Adrenal gland (tissue), 9 donors: ENCODE measurements at regions not wholly inside any gene's neighbourhood (a gene's known extent, or its start where the extent isn't known, plus 50 kb on each side); places are given as distances from the start of the nearest gene placed in this dataset.

Source experiments
- DNase-seq, 7 donors: peaks; one replicate each; pipeline ENCODE4 v3.0.0-alpha.2; 2019 to 2020
- H3K27ac ChIP-seq, 5 donors: fragments of 200-600 bp; sonication (generic) in 4 of 5; 1 replicate in 3 of 5; 2 replicates in 2 of 5; pipeline versions ENCODE4 v1.5.1 to v1.8.0; 2016 to 2020; ENCODE audit warnings: mild to moderate bottlenecking in 1 of 5
- H3K27me3 ChIP-seq: fragments of 200-600 bp; 2 replicates; pipeline ENCODE4 v1.8.0; 2021
- H3K36me3 ChIP-seq, 2 donors: fragments of 200-600 bp; replicated peaks in 1 of 2; 1 replicate in 1 of 2; 2 replicates in 1 of 2; pipeline versions ENCODE4 v1.5.1 to v1.8.0; 2018 to 2022
- H3K4me1 ChIP-seq, 2 donors: fragments of 200-600 bp; replicated peaks in 1 of 2; 1 replicate in 1 of 2; 2 replicates in 1 of 2; pipeline versions ENCODE4 v1.5.1 to v1.8.0; 2018 to 2021
- H3K4me3 ChIP-seq, 4 donors: fragments of 200-600 bp; sonication (generic) in 3 of 4; one replicate each; pipeline ENCODE4 v1.5.1; 2016 to 2018
- H3K9me3 ChIP-seq, 3 donors: fragments of 200-600 bp; sonication (generic) in 1 of 3; replicated peaks in 1 of 3; 1 replicate in 2 of 3; 2 replicates in 1 of 3; pipeline versions ENCODE4 v1.5.1 to v1.8.0; 2016 to 2021
- CTCF ChIP-seq, 6 experiments: fragments of 450-650 bp in 4 of 6; fragments of 200-600 bp in 2 of 6; sonication (generic) in 1 of 6; IDR thresholded peaks; 1 replicate in 5 of 6; 2 replicates in 1 of 6; pipeline versions ENCODE4 v1.5.1 to v1.8.0; 2016 to 2021; ENCODE audit warnings: antibody characterized with exemption in 6 of 6, mild to moderate bottlenecking in 2 of 6, moderate library complexity in 1 of 6
- POLR2A ChIP-seq, 2 donors: fragments of 450-650 bp; IDR thresholded peaks; one replicate each; pipeline ENCODE4 v1.6.1; 2017; ENCODE audit warnings: antibody characterized with exemption in 2 of 2, mild to moderate bottlenecking in 2 of 2, moderate library complexity in 1 of 2
- WGBS, 4 donors: extraction: QIAGEN DNeasy Blood & Tissue Kit in 2 of 4; methylation state at CpG; one replicate each; pipeline versions ENCODE4 v1.1.5 to v1.1.7; 2013 to 2017; 5-methylcytosine and 5-hydroxymethylcytosine counted together
- intact Hi-C, 2 donors: fragments of 100-400 bp; cut with DNase I; formaldehyde crosslinking; loops; one replicate each; pipeline versions ENCODE4 v1.14.1 to v1.15.0; 2022 to 2023
- donor health status: healthy with polysubstance abuse.
- donor health status: Bipolar disorder and iron deficiency.
- donor health status: DM: yes; HTN: yes; CAD: no.
- donor health status: DM: no; HTN: no; CAD: no.
- donor health status: DM: no; HTN: no; CAD: no.

- Histone ChIP-seq H3K9me3 (no peaks in the 10 kb centered on the region), H3K36me3 (no peaks in the 10 kb centered on the region), H3K27me3 (no peaks in the 10 kb centered on the region), H3K4me1 (peaks cover 0 to 18% of the 10 kb centered on the region in 2 donors), H3K4me3 (no peak overlapping the region), H3K27ac (no peak overlapping the region)
- TF ChIP-seq CTCF (IDR thresholded peaks at IDR 0.05) (no peak), POLR2A (IDR thresholded peaks at IDR 0.05) (no peak)
- intact Hi-C loops = no loop called here
- no peak for DNase-seq
- WGBS, 4 donors = 93 to 97% (median 95%) methylated on average over 7 of the region's 7 CpGs
Observed at GRCh38 chr14:100396266-100396795, 73.2 kb downstream of the SLC25A47 start.

GRCh38 chr14:100397005-100397404, 73.9 kb downstream of the SLC25A47 start:
- H3K4me1 ChIP-seq = peaks cover 0 to 17% of the 10 kb centered on the region in 2 donors
- WGBS, 4 donors = 77 to 89% (median 85%) methylated on average over 8 of the region's 8 CpGs
- DNase-seq = no peak
- no peaks in the 10 kb centered on the region for H3K9me3 ChIP-seq
- no peak overlapping the region for H3K4me3 ChIP-seq
- no peak for TF ChIP-seq CTCF (IDR thresholded peaks at IDR 0.05)
- H3K36me3 ChIP-seq = no peaks in the 10 kb centered on the region
- no peak overlapping the region for H3K27ac ChIP-seq
- intact Hi-C loops = no loop called here
- H3K27me3 ChIP-seq = no peaks in the 10 kb centered on the region

GRCh38 chr14:100398044-100398443, 74.9 kb downstream of the SLC25A47 start:
- TF ChIP-seq CTCF (IDR thresholded peaks at IDR 0.05) = no peak
- TF ChIP-seq POLR2A (IDR thresholded peaks at IDR 0.05) = no peak
- 87 to 93% (median 93%) methylated on average over 6 of the region's 6 CpGs for WGBS, 4 donors
- intact Hi-C loops = no loop called here
- DNase-seq = no peak
- Histone ChIP-seq H3K9me3 (no peaks in the 10 kb centered on the region), H3K27ac (no peak overlapping the region), H3K27me3 (no peaks in the 10 kb centered on the region), H3K4me1 (peaks cover 0 to 23% of the 10 kb centered on the region in 2 donors), H3K36me3 (no peaks in the 10 kb centered on the region), H3K4me3 (no peak overlapping the region)

- peak in 1 of 7 donors; percentile 73 for DNase-seq
- no peak overlapping the region for H3K4me3 ChIP-seq
- intact Hi-C loops = no loop called here
- H3K36me3 ChIP-seq = no peaks in the 10 kb centered on the region
- no peaks in the 10 kb centered on the region for H3K9me3 ChIP-seq
- no peaks in the 10 kb centered on the region for H3K27me3 ChIP-seq
- TF ChIP-seq CTCF (IDR thresholded peaks at IDR 0.05) = no peak
- no peak for TF ChIP-seq POLR2A (IDR thresholded peaks at IDR 0.05)
- H3K27ac ChIP-seq = peak overlapping the region in 1 of 5 donors; percentile 70
- 83 to 89% (median 84%) methylated on average over 13 of the region's 13 CpGs for WGBS, 4 donors
- peaks cover 0 to 25% of the 10 kb centered on the region in 2 donors for H3K4me1 ChIP-seq
Observed at GRCh38 chr14:100399052-100399849, 76.1 kb downstream of the SLC25A47 start.
